ENCODE measurements at regions not wholly inside any gene's neighbourhood (a gene's known extent, or its start where the extent isn't known, plus 50 kb on each side); places are given as distances from the start of the nearest gene placed in this dataset.

GRCh38 chrX:40875476-40875875 lies 140.1 kb upstream of the MED14 start:
- TF ChIP-seq CHD2 (IDR thresholded peaks at IDR 0.05; ENCODE audit: borderline replicate concordance, low read depth, low read length) (no peak), SIX5 (IDR thresholded peaks at IDR 0.05; ENCODE audit: low read depth, low read length, severe bottlenecking) (no peak), EP300 (IDR thresholded peaks at IDR 0.05; ENCODE audit: borderline replicate concordance in 1 of 2, control insufficient read depth in 1 of 2, low read depth in 2 of 2, low read length in 2 of 2) (no peak), RAD21 (IDR thresholded peaks at IDR 0.05; ENCODE audit: insufficient read depth, low read depth, low read length) (no peak), CTCF (IDR thresholded peaks at IDR 0.05 in 2 of 3, conservative IDR thresholded peaks at IDR 0.05 in 1 of 3; ENCODE audit: control insufficient read depth in 2 of 3, extremely low read depth in 1 of 3, insufficient read depth in 1 of 3, low read depth in 3 of 3, low read length in 3 of 3) (no peak), MXI1 (IDR thresholded peaks at IDR 0.05; ENCODE audit: low read depth, low read length) (no peak), RB1 (IDR thresholded peaks at IDR 0.05; ENCODE audit: borderline replicate concordance) (no peak), TCF3 (IDR thresholded peaks at IDR 0.05; ENCODE audit: borderline replicate concordance, insufficient read depth, low read depth, low read length) (no peak), NFYA (IDR thresholded peaks at IDR 0.05; ENCODE audit: borderline replicate concordance, low read depth, low read length) (no peak)
